ENCODE measurements at regions not wholly inside any gene's neighbourhood (a gene's known extent, or its start where the extent isn't known, plus 50 kb on each side); places are given as distances from the start of the nearest gene placed in this dataset.
A peak's percentile ranks its signal among the peaks of the same experiment; 100 is the strongest.
"Not testable (repeated sequence)": the region's sequence is repeated elsewhere in the genome, so short reads cannot be mapped to it uniquely, and the experiment has no call there.

DNA sequence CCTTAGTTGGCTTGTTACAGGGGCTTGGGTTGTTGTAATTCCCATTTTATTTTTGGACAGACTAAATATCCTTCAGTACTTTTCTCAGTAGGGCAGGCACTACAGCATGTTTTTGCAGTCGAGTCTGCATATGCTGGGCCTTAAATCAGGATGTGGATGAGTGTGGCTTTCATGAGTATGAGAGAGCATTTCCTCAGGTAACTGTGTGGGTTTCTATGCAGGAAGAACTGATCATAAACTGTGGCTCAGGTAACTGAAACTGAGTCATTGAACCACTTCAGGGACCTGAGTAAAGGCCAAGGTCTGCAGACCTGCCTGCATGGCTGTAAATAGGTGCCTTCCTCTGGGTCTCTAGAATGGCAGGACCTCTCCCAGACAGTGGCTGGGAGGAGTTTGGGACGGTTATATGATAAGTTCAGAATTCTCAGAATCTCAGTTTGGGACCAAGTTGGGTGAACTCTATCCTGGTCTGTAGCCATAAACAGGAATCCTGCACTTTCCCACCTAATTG, 112.1 kb downstream of the ZNF737 start:
- TF ChIP-seq, protein P1, sequence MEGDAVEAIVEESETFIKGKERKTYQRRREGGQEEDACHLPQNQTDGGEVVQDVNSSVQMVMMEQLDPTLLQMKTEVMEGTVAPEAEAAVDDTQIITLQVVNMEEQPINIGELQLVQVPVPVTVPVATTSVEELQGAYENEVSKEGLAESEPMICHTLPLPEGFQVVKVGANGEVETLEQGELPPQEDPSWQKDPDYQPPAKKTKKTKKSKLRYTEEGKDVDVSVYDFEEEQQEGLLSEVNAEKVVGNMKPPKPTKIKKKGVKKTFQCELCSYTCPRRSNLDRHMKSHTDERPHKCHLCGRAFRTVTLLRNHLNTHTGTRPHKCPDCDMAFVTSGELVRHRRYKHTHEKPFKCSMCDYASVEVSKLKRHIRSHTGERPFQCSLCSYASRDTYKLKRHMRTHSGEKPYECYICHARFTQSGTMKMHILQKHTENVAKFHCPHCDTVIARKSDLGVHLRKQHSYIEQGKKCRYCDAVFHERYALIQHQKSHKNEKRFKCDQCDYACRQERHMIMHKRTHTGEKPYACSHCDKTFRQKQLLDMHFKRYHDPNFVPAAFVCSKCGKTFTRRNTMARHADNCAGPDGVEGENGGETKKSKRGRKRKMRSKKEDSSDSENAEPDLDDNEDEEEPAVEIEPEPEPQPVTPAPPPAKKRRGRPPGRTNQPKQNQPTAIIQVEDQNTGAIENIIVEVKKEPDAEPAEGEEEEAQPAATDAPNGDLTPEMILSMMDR (IDR thresholded peaks at IDR 0.05; ENCODE audit: insufficient read depth, low read length): no peak
- H3K4me3 ChIP-seq (ENCODE audit: low read depth, low read length): no peak overlapping the region
- no peak for DNase-seq (ENCODE audit: low read depth)

DNA sequence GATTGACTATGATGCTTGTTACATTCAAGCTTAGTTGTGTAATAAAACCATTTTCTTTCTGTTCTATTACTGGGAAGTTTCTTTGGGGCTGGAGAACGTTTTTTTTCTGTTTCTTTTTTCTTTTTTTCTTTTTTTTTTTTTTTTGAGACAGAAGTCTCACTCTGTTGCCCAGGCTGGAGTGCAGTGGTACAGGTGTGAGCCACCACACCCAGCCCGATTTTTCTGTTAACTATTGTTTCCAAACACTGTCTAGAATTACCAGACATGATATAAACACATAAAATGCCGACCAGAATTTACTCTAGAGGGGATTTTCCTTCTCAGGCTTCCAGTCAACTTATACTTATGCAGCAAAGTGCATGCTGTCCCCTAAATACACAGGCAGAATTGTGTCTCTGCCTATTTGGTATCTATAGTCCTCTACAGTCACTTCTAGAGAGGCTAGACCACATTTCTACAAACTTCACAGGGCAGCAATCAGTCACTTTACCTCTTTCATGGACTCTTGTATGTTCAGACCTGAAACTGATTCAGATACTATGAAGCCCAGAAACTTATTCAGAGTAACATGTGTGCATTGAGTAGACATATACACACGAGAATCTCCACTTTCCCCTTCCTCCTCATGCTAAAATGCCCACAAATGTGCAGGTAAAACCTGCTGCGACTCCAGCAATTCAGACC, 121.2 kb downstream of the ZNF737 start:
- DNase-seq (ENCODE audit: low read depth): no peak
- no peak overlapping the region for H3K4me3 ChIP-seq (ENCODE audit: low read depth, low read length)
- TF ChIP-seq, protein P1 (IDR thresholded peaks at IDR 0.05; ENCODE audit: insufficient read depth, low read length): no peak

GRCh38 chr19:20432266-20432842, 133.2 kb downstream of the ZNF737 start:
- not testable (repeated sequence) for DNase-seq (ENCODE audit: low read depth); H3K4me3 ChIP-seq (ENCODE audit: low read depth, low read length)

DNA sequence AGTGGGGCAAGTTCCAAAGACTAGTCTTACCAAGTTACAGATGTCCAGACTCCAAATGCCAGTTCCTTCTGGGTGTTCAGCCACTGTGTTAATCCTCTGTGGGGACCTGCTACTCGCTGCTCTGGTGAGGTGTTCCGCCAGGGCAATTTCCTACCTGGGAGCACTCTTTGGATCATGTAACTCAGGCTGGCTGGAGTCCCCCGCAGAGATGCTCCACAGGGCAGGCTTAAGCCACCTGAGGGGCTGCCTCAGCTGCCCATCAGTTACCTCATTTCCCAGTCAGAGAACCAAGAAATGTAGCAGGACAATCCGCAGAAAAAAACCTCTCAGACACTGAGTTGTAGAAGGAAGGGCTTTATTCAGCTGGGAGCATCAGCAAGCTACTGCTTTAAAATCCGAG, 133.8 kb downstream of the ZNF737 start:
- TF ChIP-seq, protein P1 (IDR thresholded peaks at IDR 0.05; ENCODE audit: insufficient read depth, low read length): no peak
- DNase-seq (ENCODE audit: low read depth): no peak
- no peak overlapping the region for H3K4me3 ChIP-seq (ENCODE audit: low read depth, low read length)

GRCh38 chr19:20423381-20424197, 142.0 kb downstream of the ZNF737 start:
- peak; percentile 45 for DNase-seq (ENCODE audit: low read depth)
- TF ChIP-seq, protein P1 (IDR thresholded peaks at IDR 0.05; ENCODE audit: insufficient read depth, low read length): no peak
- H3K4me3 ChIP-seq (ENCODE audit: low read depth, low read length): peak overlapping the region; percentile 58

DNA sequence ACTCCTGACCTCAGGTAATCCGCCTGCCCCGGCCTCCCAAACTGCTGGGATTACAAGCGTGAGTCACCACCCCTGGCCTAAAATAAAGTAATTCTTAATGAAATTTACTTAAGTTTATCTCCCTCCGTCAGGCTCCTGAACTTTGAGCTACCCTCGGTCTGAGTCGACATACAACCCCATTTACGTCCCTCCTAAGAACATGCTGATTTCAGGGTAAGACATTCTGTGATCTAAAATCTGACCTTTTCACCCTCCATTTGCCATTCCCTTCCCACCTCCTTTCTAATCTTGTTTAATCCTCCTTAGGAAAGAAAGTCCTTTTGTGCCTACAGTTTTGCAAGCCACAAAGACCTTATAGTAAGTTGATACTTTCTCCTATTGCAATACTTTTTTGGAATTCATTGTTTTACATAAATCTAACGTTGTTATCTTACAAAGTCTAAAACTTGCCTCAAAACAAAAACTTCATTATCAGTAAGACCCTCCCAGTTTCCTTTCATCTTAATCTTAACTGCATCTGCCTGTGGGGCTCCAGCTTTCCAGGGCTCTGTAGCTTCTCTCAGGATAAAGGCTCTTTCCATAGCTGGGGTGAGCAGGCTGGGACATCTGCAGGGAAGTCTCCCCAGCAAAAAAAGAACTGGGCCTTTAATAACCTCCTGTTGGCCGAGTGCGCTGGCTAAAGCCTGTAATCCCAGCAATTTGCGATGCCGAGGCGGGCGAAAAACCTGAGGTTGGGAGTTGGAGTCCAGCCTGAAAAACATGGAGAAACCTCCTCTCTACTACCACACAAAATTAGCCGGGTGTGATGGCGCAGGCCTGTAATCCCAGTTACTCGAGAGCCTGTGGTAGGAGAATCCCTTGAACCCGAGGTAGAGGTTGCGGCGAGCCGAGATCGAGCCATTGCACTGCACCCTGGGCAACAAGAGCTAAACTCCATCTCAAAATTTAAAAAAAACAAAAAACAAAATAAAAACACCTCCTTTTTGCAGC, 143.1 kb downstream of the ZNF737 start:
- H3K4me3 ChIP-seq (ENCODE audit: low read depth, low read length): peak overlapping the region; percentile 17
- no peak for DNase-seq (ENCODE audit: low read depth)
- TF ChIP-seq, protein P1 (IDR thresholded peaks at IDR 0.05; ENCODE audit: insufficient read depth, low read length): no peak

All from fibroblast of the aortic adventitia (primary cell).